Pancreas (tissue), 10 donors: ENCODE measurements at regions not wholly inside any gene's neighbourhood (a gene's known extent, or its start where the extent isn't known, plus 50 kb on each side); places are given as distances from the start of the nearest gene placed in this dataset.

Source experiments
- ATAC-seq, 4 donors: fragments of 200-7000 bp; cut with Tn5 transposase; one replicate each; pipeline versions ENCODE4 v1.8.0 to v1.9.1; 2020; ENCODE audit warnings: mild to moderate bottlenecking in 4 of 4, moderate library complexity in 4 of 4
- DNase-seq, 6 donors: peaks; one replicate each; pipeline ENCODE4 v3.0.0-alpha.2; 2020
- FAIRE-seq: peaks from 2 replicates; lab custom pipeline; 2012; peaks lifted over from hg19 to GRCh38; lab: Jason Lieb, UNC
- H3K27ac ChIP-seq, 4 donors: fragments of 200-600 bp; sonication (generic); 1 replicate in 3 of 4; 2 replicates in 1 of 4; pipeline versions ENCODE4 v1.5.0 to v1.8.0; 2020
- H3K27me3 ChIP-seq, 4 donors: fragments of 200-600 bp; one replicate each; pipeline ENCODE4 v1.8.0; 2021
- H3K36me3 ChIP-seq, 3 donors: fragments of 200-600 bp; sonication (generic) in 1 of 3; one replicate each; pipeline versions ENCODE4 v1.5.0 to v1.8.0; 2020 to 2021
- H3K4me1 ChIP-seq, 3 donors: fragments of 200-600 bp; one replicate each; pipeline ENCODE4 v1.8.0; 2021
- H3K4me3 ChIP-seq, 4 donors: fragments of 200-600 bp; sonication (generic) in 2 of 4; one replicate each; pipeline versions ENCODE4 v1.5.0 to v1.8.0; 2020 to 2021
- H3K9me3 ChIP-seq, 4 donors: fragments of 200-600 bp; one replicate each; pipeline ENCODE4 v1.8.0; 2021
- CTCF ChIP-seq, 4 donors: fragments of 200-600 bp; sonication (generic) in 3 of 4; IDR thresholded peaks; one replicate each; pipeline versions ENCODE4 v1.5.0 to v1.8.0; 2021; ENCODE audit warnings: antibody characterized with exemption in 4 of 4
- WGBS, 2 donors: extraction: QIAGEN DNeasy Blood & Tissue Kit; methylation state at CpG; one replicate each; pipeline ENCODE4 v1.1.7; 2013; 5-methylcytosine and 5-hydroxymethylcytosine counted together
- intact Hi-C, 3 donors: fragments of 100-400 bp; cut with DNase I; formaldehyde crosslinking; loops; one replicate each; pipeline versions ENCODE4 v1.11.1 to v1.14.2; 2022
- donor health status: healthy with polysubstance abuse.
- donor health status: DM: no; HTN: no; CAD: no; lungs with moderate emphysema.
- donor health status: DM: no; HTN: no; CAD: no.
- donor health status: control.
- donor health status: control.
- donor health status: Bipolar disorder and iron deficiency.
- donor health status: DM: yes; HTN: yes; CAD: no.
- donor health status: DM: no; HTN: no; CAD: no.
- donor health status: DM: no; HTN: no; CAD: no.
- donor health status: DM: yes; HTN: yes; CAD: no.

- DNase-seq = no peak
- Histone ChIP-seq H3K36me3 (no peaks in the 10 kb centered on the region), H3K9me3 (no peaks in the 10 kb centered on the region), H3K27ac (no peak overlapping the region), H3K4me3 (no peak overlapping the region), H3K4me1 (no peaks in the 10 kb centered on the region), H3K27me3 (peaks cover 0 to 3% (median 0%) of the 10 kb centered on the region in 4 donors)
- no peak for TF ChIP-seq CTCF (IDR thresholded peaks at IDR 0.05)
- intact Hi-C loops = no loop called here
- no peak for FAIRE-seq
- ATAC-seq = peak in 1 of 4 donors; percentile 29
Observed at GRCh38 chr5:84487963-84488362, 103.3 kb upstream of the EDIL3 start.

- H3K27ac ChIP-seq = no peak overlapping the region
- 37 to 39% methylated on average over 5 of the region's 5 CpGs for WGBS, 2 donors
- H3K9me3 ChIP-seq = no peaks in the 10 kb centered on the region
- ATAC-seq = no peak
- H3K27me3 ChIP-seq = no peaks in the 10 kb centered on the region
- TF ChIP-seq CTCF (IDR thresholded peaks at IDR 0.05) = no peak
- H3K4me1 ChIP-seq = no peaks in the 10 kb centered on the region
- DNase-seq = no peak
- intact Hi-C loops = no loop called here
- FAIRE-seq = no peak
- no peak overlapping the region for H3K4me3 ChIP-seq
- no peaks in the 10 kb centered on the region for H3K36me3 ChIP-seq
Observed at GRCh38 chr5:84480873-84481637, 96.4 kb upstream of the EDIL3 start.

- Histone ChIP-seq H3K27me3 (no peaks in the 10 kb centered on the region), H3K9me3 (no peaks in the 10 kb centered on the region), H3K27ac (no peak overlapping the region), H3K4me1 (no peaks in the 10 kb centered on the region), H3K4me3 (no peak overlapping the region), H3K36me3 (no peaks in the 10 kb centered on the region)
- DNase-seq (no peak), ATAC-seq (no peak), FAIRE-seq (no peak)
- intact Hi-C loops = no loop called here
- 50 to 74% methylated on average over 1 of the region's 1 CpG for WGBS, 2 donors
- no peak for TF ChIP-seq CTCF (IDR thresholded peaks at IDR 0.05)
Observed at GRCh38 chr5:84478603-84479002, 93.9 kb upstream of the EDIL3 start.

GRCh38 chr5:84477485-84477884, 92.8 kb upstream of the EDIL3 start:
- ATAC-seq = no peak
- Histone ChIP-seq H3K9me3 (no peaks in the 10 kb centered on the region), H3K27me3 (no peaks in the 10 kb centered on the region), H3K4me1 (no peaks in the 10 kb centered on the region), H3K27ac (no peak overlapping the region), H3K4me3 (no peak overlapping the region), H3K36me3 (no peaks in the 10 kb centered on the region)
- intact Hi-C loops = no loop called here
- no peak for DNase-seq
- no peak for FAIRE-seq
- no peak for TF ChIP-seq CTCF (IDR thresholded peaks at IDR 0.05)
- WGBS, 2 donors = 54 to 65% methylated on average over 2 of the region's 2 CpGs

GRCh38 chr5:84474126-84474525, 89.4 kb upstream of the EDIL3 start:
- WGBS, 2 donors = 82 to 86% methylated on average over 4 of the region's 4 CpGs
- DNase-seq (no peak), ATAC-seq (no peak), FAIRE-seq (no peak)
- Histone ChIP-seq H3K4me3 (no peak overlapping the region), H3K9me3 (no peaks in the 10 kb centered on the region), H3K27ac (no peak overlapping the region), H3K36me3 (no peaks in the 10 kb centered on the region), H3K4me1 (no peaks in the 10 kb centered on the region), H3K27me3 (no peaks in the 10 kb centered on the region)
- no peak for TF ChIP-seq CTCF (IDR thresholded peaks at IDR 0.05)
- intact Hi-C loops = no loop called here
